HEK293 (cell line): ENCODE measurements at regions not wholly inside any gene's neighbourhood (a gene's known extent, or its start where the extent isn't known, plus 50 kb on each side); places are given as distances from the start of the nearest gene placed in this dataset.

ENCODE experiments used
- CTCF ChIA-PET: fragments of 350-600 bp; formaldehyde crosslinking; extraction: SDS; loops from one replicate; lab custom pipeline; 2021; ENCODE audit warnings: antibody characterized with exemption; lab: Yijun Ruan, JAX
- POLR2A ChIA-PET: fragments of 300-600 bp; formaldehyde crosslinking; extraction: SDS; loops from one replicate; lab custom pipeline; 2020; ENCODE audit warnings: antibody characterized with exemption, inconsistent platforms; lab: Yijun Ruan, JAX
- H3K27ac ChIP-seq: fragments of 200-500 bp; sonication (Bioruptor generic); 2 replicates; pipeline ENCODE4 v1.5.1; 2014; ENCODE audit warnings: low read depth, low read length, control low read depth, inconsistent platforms; ENCODE audit errors: extremely low read depth
- H3K36me3 ChIP-seq, 2 experiments: fragments of 200-500 bp in 1 of 2; sonication (Bioruptor generic) in 1 of 2; 1 replicate in 1 of 2; 2 replicates in 1 of 2; pipeline ENCODE4 v1.5.1; 2014 to 2017; ENCODE audit warnings: inconsistent platforms in 2 of 2, low read length in 2 of 2; ENCODE audit not compliant: control insufficient read depth in 2 of 2, insufficient read depth in 1 of 2
- H3K4me1 ChIP-seq: fragments of 200-500 bp; sonication (Bioruptor generic); 2 replicates; pipeline ENCODE4 v1.5.1; 2014; ENCODE audit warnings: mild to moderate bottlenecking, low read length, inconsistent platforms; ENCODE audit not compliant: control insufficient read depth, insufficient read depth
- H3K4me3 ChIP-seq: 2 replicates; pipeline ENCODE4 v1.5.1; 2011; ENCODE audit warnings: low read depth, mild to moderate bottlenecking, control low read depth, low read length, moderate library complexity
- H3K9me3 ChIP-seq: fragments of 200-500 bp; sonication (Bioruptor generic); 2 replicates; pipeline ENCODE4 v1.5.1; 2014; ENCODE audit warnings: low read depth, low read length, inconsistent platforms; ENCODE audit not compliant: control insufficient read depth, insufficient read depth
- BCL6B ChIP-seq: fragments of 450-650 bp; formaldehyde crosslinking; IDR thresholded peaks from 2 replicates; pipeline ENCODE4 v1.5.1; 2017; ENCODE audit warnings: missing biosample characterization, missing genetic modification characterization
- EGR2 ChIP-seq: fragments of 450-650 bp; formaldehyde crosslinking; IDR thresholded peaks from 2 replicates; pipeline ENCODE4 v1.5.1; 2016; ENCODE audit warnings: low read depth, missing biosample characterization, missing genetic modification characterization
- GLIS2 ChIP-seq: fragments of 450-650 bp; formaldehyde crosslinking; IDR thresholded peaks from 2 replicates; pipeline ENCODE4 v1.5.1; 2016; ENCODE audit warnings: missing biosample characterization, missing genetic modification characterization
- KLF9 ChIP-seq: fragments of 450-650 bp; formaldehyde crosslinking; IDR thresholded peaks from 2 replicates; pipeline ENCODE4 v1.5.1; 2016; ENCODE audit warnings: missing biosample characterization, missing genetic modification characterization, low read depth
- MYNN ChIP-seq: fragments of 450-650 bp; formaldehyde crosslinking; IDR thresholded peaks from 2 replicates; pipeline ENCODE4 v1.5.1; 2016; ENCODE audit warnings: missing biosample characterization, missing genetic modification characterization, borderline replicate concordance
- OVOL3 ChIP-seq: fragments of 450-650 bp; formaldehyde crosslinking; IDR thresholded peaks from 2 replicates; pipeline ENCODE4 v1.5.1; 2016; ENCODE audit warnings: missing biosample characterization, missing genetic modification characterization
- SP7 ChIP-seq: fragments of 450-650 bp; formaldehyde crosslinking; IDR thresholded peaks from 2 replicates; pipeline ENCODE4 v1.5.1; 2016; ENCODE audit warnings: missing biosample characterization, missing genetic modification characterization
- TRIM28 ChIP-seq: IDR thresholded peaks from 2 replicates; pipeline ENCODE4 v1.6.1; 2011; ENCODE audit warnings: low read length, control low read depth, borderline replicate concordance
- ZBTB10 ChIP-seq: fragments of 450-650 bp; formaldehyde crosslinking; IDR thresholded peaks from 2 replicates; pipeline ENCODE4 v1.5.1; 2016; ENCODE audit warnings: missing biosample characterization, missing genetic modification characterization
- ZNF10 ChIP-seq: fragments of 450-650 bp; formaldehyde crosslinking; IDR thresholded peaks from 2 replicates; pipeline ENCODE4 v1.5.1; 2017; ENCODE audit warnings: missing biosample characterization, missing genetic modification characterization
- ZNF174 ChIP-seq: fragments of 450-650 bp; formaldehyde crosslinking; IDR thresholded peaks from 2 replicates; pipeline ENCODE4 v1.5.0; 2017; ENCODE audit warnings: missing biosample characterization, mild to moderate bottlenecking, missing genetic modification characterization
- ZNF2 ChIP-seq: fragments of 450-650 bp; formaldehyde crosslinking; IDR thresholded peaks from 2 replicates; pipeline ENCODE4 v1.5.1; 2016; ENCODE audit warnings: missing biosample characterization, missing genetic modification characterization
- ZNF223 ChIP-seq: fragments of 450-650 bp; formaldehyde crosslinking; IDR thresholded peaks from 2 replicates; pipeline ENCODE4 v1.5.1; 2016; ENCODE audit warnings: missing biosample characterization, missing genetic modification characterization
- ZNF248 ChIP-seq: fragments of 450-650 bp; formaldehyde crosslinking; IDR thresholded peaks from 2 replicates; pipeline ENCODE4 v1.5.1; 2017; ENCODE audit warnings: missing biosample characterization, missing genetic modification characterization
- ZNF274 ChIP-seq, 2 experiments: fragments of 200-500 bp in 1 of 2; fragments of 450-650 bp in 1 of 2; sonication (Bioruptor generic) in 1 of 2; formaldehyde crosslinking in 1 of 2; IDR thresholded peaks; 2 replicates each; pipeline versions ENCODE4 v1.5.1 to v1.6.1; 2014 to 2016; ENCODE audit warnings: borderline replicate concordance in 1 of 2, inconsistent platforms in 1 of 2, low read length in 1 of 2, missing biosample characterization in 1 of 2, missing genetic modification characterization in 1 of 2
- ZNF280D ChIP-seq: fragments of 450-650 bp; formaldehyde crosslinking; IDR thresholded peaks from 2 replicates; pipeline ENCODE4 v1.5.1; 2016; ENCODE audit warnings: missing biosample characterization, missing genetic modification characterization
- ZNF292 ChIP-seq: fragments of 450-650 bp; formaldehyde crosslinking; IDR thresholded peaks from 2 replicates; pipeline ENCODE4 v1.5.1; 2016; ENCODE audit warnings: low read depth, missing biosample characterization, missing genetic modification characterization, borderline replicate concordance
- ZNF311 ChIP-seq: fragments of 450-650 bp; formaldehyde crosslinking; IDR thresholded peaks from 2 replicates; pipeline ENCODE4 v1.5.1; 2017; ENCODE audit warnings: missing biosample characterization, missing genetic modification characterization, borderline replicate concordance
- ZNF404 ChIP-seq: fragments of 450-650 bp; formaldehyde crosslinking; IDR thresholded peaks from 2 replicates; pipeline ENCODE4 v1.5.1; 2017; ENCODE audit warnings: missing biosample characterization, missing genetic modification characterization
- ZNF514 ChIP-seq: fragments of 450-650 bp; formaldehyde crosslinking; IDR thresholded peaks from 2 replicates; pipeline ENCODE4 v1.5.1; 2016; ENCODE audit warnings: missing biosample characterization, missing genetic modification characterization
- ZNF558 ChIP-seq: fragments of 450-650 bp; formaldehyde crosslinking; IDR thresholded peaks from 2 replicates; pipeline ENCODE4 v1.5.1; 2016; ENCODE audit warnings: missing biosample characterization, missing genetic modification characterization
- ZNF561 ChIP-seq: fragments of 450-650 bp; IDR thresholded peaks from 2 replicates; pipeline ENCODE4 v1.5.1; 2018; ENCODE audit warnings: missing biosample characterization, missing genetic modification characterization, borderline replicate concordance
- ZNF629 ChIP-seq: fragments of 450-650 bp; formaldehyde crosslinking; IDR thresholded peaks from 2 replicates; pipeline ENCODE4 v1.5.1; 2017; ENCODE audit warnings: missing biosample characterization, missing genetic modification characterization
- ZNF664 ChIP-seq: fragments of 450-650 bp; formaldehyde crosslinking; IDR thresholded peaks from 2 replicates; pipeline ENCODE4 v1.5.1; 2016; ENCODE audit warnings: missing biosample characterization, missing genetic modification characterization
- ZNF670 ChIP-seq: fragments of 450-650 bp; formaldehyde crosslinking; IDR thresholded peaks from 2 replicates; pipeline ENCODE4 v1.5.1; 2016; ENCODE audit warnings: missing biosample characterization, missing genetic modification characterization, low read depth
- ZSCAN18 ChIP-seq: fragments of 450-650 bp; formaldehyde crosslinking; IDR thresholded peaks from 2 replicates; pipeline ENCODE4 v1.5.1; 2016; ENCODE audit warnings: missing biosample characterization, missing genetic modification characterization

GRCh38 chr22:42202669-42203068 is 67.8 kb downstream of the TCF20 start:
- Histone ChIP-seq H3K4me1 (no peaks in the 10 kb centered on the region; the same call in 1 of the 2 replicates), H3K4me3 (no peak overlapping the region), H3K9me3 (no peaks in the 10 kb centered on the region), H3K36me3 (peaks cover 5 to 20% of the 10 kb centered on the region in 2 experiments; a peak in 2 of 3 replicates), H3K27ac (no peak overlapping the region)
- TF ChIP-seq ZNF274 (IDR thresholded peaks at IDR 0.05; ENCODE audit: low read length) (no peak), ZNF274 (tag by site-specific recombination; IDR thresholded peaks at IDR 0.05; ENCODE audit: borderline replicate concordance) (no peak), ZNF2 (tag by site-specific recombination) (no peak), ZNF10 (tag by site-specific recombination) (no peak), ZNF280D (tag by site-specific recombination) (no peak), GLIS2 (tag by site-specific recombination) (no peak), ZNF670 (no peak), SP7 (no peak), KLF9 (tag by site-specific recombination) (no peak), ZBTB10 (tag by site-specific recombination) (no peak), ZNF664 (tag by site-specific recombination) (no peak), BCL6B (tag by site-specific recombination) (no peak), OVOL3 (tag by site-specific recombination) (no peak), ZNF223 (tag by site-specific recombination) (no peak), ZNF629 (tag by site-specific recombination) (no peak), EGR2 (tag by site-specific recombination) (no peak)
- CTCF ChIA-PET = interaction anchor here (1.0 to 1.2 kb wide), 2 partner anchors 55 to 235 kb away, joined by 3 read pairs; no protein-coding TSS in a partner anchor
- POLR2A ChIA-PET = no interaction called here

GRCh38 chr22:42202048-42202447 is 68.4 kb downstream of the TCF20 start:
- Histone ChIP-seq H3K4me3 (no peak overlapping the region), H3K36me3 (peaks cover 0 to 20% of the 10 kb centered on the region in 2 experiments; a peak in 2 of 3 replicates), H3K4me1 (no peaks in the 10 kb centered on the region; the same call in 1 of the 2 replicates), H3K27ac (no peak overlapping the region), H3K9me3 (no peaks in the 10 kb centered on the region)
- CTCF ChIA-PET = interaction anchor here (1.0 to 1.2 kb wide), 2 partner anchors 56 to 236 kb away, joined by 3 read pairs; no protein-coding TSS in a partner anchor
- POLR2A ChIA-PET = no interaction called here
- no peak for TF ChIP-seq ZNF248 (tag by site-specific recombination)
- TF ChIP-seq ZNF311 (tag by site-specific recombination) = no peak
- no peak for TF ChIP-seq ZNF558 (tag by site-specific recombination)
- no peak for TF ChIP-seq ZNF404
- no peak for TF ChIP-seq MYNN (tag by site-specific recombination)
- no peak for TF ChIP-seq ZNF561 (tag by site-specific recombination)
- TF ChIP-seq ZSCAN18 (tag by site-specific recombination) = no peak
- no peak for TF ChIP-seq ZNF292 (tag by site-specific recombination)
- TF ChIP-seq TRIM28 = no peak
- TF ChIP-seq ZNF514 (tag by site-specific recombination) = no peak
- no peak for TF ChIP-seq ZNF174
